HFFc6 (cell line): ENCODE measurements at regions not wholly inside any gene's neighbourhood (a gene's known extent, or its start where the extent isn't known, plus 50 kb on each side); places are given as distances from the start of the nearest gene placed in this dataset.

Experiments
- DNase-seq: peaks from one replicate; pipeline ENCODE4 v3.0.0-alpha.2; 2018
- H3K27ac Mint-ChIP-seq: 2 replicates; pipeline ENCODE4 v1.8.0; 2020; ENCODE audit warnings: mild to moderate bottlenecking, mixed read lengths
- H3K27me3 Mint-ChIP-seq: 2 replicates; pipeline ENCODE4 v1.8.0; 2021; ENCODE audit warnings: mild to moderate bottlenecking, moderate library complexity, mixed read lengths; ENCODE audit not compliant: insufficient read depth
- H3K36me3 Mint-ChIP-seq: 2 replicates; pipeline ENCODE4 v1.8.0; 2021; ENCODE audit warnings: low read depth, mixed read lengths
- H3K4me1 Mint-ChIP-seq: 2 replicates; pipeline ENCODE4 v1.8.0; 2020; ENCODE audit warnings: low read depth, mixed read lengths
- H3K4me3 Mint-ChIP-seq: 2 replicates; pipeline ENCODE4 v1.8.0; 2020; ENCODE audit warnings: mild to moderate bottlenecking, moderate library complexity, mixed read lengths
- H3K9me3 Mint-ChIP-seq: 2 replicates; pipeline ENCODE4 v1.8.0; 2020; ENCODE audit warnings: mild to moderate bottlenecking, mixed read lengths
- TF ChIP-seq, protein P1 (sequence below): fragments of 200-600 bp; sonication (generic); IDR thresholded peaks from 2 replicates; pipeline ENCODE4 v1.5.0; 2021; ENCODE audit warnings: antibody characterized with exemption, mild to moderate bottlenecking

DNA sequence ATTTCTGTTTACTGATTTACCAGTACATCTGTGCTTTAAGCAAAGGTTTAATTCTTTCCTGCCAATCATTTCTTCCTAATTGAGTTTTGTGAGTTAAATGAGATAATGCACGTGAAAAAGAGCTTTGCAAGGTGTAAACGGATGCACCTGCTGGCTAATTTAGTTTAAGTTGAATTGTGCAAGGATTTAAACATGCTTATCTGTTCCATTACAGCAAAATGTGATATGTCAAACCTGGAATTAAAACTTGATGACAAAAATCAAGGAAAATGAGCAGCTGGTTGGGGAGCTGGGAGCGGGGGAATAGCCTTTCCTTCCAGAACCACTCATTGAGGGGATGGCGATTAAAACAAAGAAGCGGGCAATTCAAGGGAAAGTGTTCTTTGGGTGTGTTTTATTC, 155.0 kb upstream of the CTTNBP2 start:
- peaks cover 40% of the 10 kb centered on the region for H3K9me3 Mint-ChIP-seq
- no peak overlapping the region for H3K27ac Mint-ChIP-seq
- no peaks in the 10 kb centered on the region for H3K27me3 Mint-ChIP-seq
- no peak for DNase-seq
- TF ChIP-seq, protein P1, sequence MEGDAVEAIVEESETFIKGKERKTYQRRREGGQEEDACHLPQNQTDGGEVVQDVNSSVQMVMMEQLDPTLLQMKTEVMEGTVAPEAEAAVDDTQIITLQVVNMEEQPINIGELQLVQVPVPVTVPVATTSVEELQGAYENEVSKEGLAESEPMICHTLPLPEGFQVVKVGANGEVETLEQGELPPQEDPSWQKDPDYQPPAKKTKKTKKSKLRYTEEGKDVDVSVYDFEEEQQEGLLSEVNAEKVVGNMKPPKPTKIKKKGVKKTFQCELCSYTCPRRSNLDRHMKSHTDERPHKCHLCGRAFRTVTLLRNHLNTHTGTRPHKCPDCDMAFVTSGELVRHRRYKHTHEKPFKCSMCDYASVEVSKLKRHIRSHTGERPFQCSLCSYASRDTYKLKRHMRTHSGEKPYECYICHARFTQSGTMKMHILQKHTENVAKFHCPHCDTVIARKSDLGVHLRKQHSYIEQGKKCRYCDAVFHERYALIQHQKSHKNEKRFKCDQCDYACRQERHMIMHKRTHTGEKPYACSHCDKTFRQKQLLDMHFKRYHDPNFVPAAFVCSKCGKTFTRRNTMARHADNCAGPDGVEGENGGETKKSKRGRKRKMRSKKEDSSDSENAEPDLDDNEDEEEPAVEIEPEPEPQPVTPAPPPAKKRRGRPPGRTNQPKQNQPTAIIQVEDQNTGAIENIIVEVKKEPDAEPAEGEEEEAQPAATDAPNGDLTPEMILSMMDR, result no peak
- H3K36me3 Mint-ChIP-seq, result no peaks in the 10 kb centered on the region
- H3K4me3 Mint-ChIP-seq, result no peak overlapping the region
- H3K4me1 Mint-ChIP-seq, result no peaks in the 10 kb centered on the region

DNA sequence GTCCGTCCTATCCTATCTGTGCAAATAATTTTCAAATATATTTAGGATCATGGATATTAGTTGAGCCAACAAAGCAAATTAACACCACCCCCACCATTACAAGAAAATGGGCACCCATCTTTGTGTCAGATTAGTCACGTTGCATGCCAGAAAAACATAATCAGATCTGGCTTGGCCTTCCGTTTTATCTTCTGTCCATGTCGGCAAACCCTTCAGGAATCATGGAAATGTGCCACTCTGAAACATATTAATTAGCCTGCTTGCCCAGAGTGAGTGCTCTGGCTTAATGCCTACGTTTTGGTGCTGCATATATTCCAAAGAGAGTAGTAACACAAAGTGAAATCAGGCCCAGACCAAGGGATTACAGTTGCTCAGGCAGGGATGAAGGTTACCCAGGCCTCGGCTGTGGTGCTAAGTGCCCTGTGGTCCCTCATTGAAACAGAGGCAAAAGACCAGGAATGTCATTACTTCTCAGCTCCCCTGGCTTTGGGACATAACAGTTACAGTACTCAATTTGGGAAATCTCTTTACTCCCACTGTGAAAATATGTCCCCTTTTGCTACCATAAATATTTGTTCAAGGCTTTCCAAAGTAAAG, 154.0 kb upstream of the LSM8 start:
- H3K4me3 Mint-ChIP-seq, result no peak overlapping the region
- H3K9me3 Mint-ChIP-seq, result peaks cover 40% of the 10 kb centered on the region
- DNase-seq, result no peak
- no peak overlapping the region for H3K27ac Mint-ChIP-seq
- H3K4me1 Mint-ChIP-seq, result no peaks in the 10 kb centered on the region
- H3K27me3 Mint-ChIP-seq, result no peaks in the 10 kb centered on the region
- H3K36me3 Mint-ChIP-seq, result no peaks in the 10 kb centered on the region
- TF ChIP-seq, protein P1, result no peak

DNA sequence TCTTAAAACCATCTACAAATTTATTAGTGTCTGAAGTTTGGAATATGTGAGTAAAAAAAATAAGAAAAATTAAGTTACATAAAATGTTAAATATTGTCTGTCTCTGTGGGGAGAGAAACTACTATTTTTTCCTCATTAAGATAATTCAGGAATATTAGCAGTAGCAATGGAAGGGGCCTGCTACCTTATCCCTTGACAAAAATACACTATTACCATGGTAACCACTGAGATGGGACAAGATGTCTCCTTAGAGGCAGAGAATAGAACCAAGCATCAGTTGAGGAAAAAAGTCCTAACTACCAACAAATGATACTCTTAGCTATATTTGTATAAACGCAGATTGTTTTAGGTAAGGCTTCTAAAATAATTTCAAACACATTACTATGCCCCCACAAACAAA, 150.7 kb upstream of the LSM8 start:
- no peaks in the 10 kb centered on the region for H3K4me1 Mint-ChIP-seq
- no peaks in the 10 kb centered on the region; the same call in 1 of the 2 replicates for H3K27me3 Mint-ChIP-seq
- peaks cover 35% of the 10 kb centered on the region for H3K9me3 Mint-ChIP-seq
- no peaks in the 10 kb centered on the region for H3K36me3 Mint-ChIP-seq
- TF ChIP-seq, protein P1, result no peak
- no peak overlapping the region for H3K4me3 Mint-ChIP-seq
- H3K27ac Mint-ChIP-seq, result no peak overlapping the region
- no peak for DNase-seq

DNA sequence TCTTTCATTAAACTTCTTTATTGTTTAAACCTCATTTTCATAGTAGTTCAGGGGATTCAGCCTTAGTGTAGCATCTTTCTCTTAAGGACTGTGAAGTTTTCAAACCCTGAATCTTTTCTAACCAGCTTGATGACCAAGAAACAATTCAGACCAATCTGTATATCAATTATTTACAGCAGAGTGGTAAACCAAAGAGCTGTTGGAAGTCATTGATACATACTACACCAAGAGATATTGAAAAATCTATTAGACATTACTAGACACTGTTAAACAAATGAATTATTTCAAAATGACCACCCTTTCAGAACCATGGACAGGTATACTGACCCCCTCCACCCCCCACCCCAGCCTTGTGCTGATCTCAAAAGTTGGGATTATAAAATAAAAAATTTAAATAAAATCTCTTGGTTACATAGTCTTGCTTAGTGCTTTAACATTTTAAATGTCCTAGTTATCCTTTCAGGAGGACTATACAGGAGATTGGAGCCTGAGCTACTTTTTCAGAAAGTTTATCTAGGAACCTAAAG, 143.9 kb upstream of the LSM8 start:
- TF ChIP-seq, protein P1, result no peak
- H3K4me3 Mint-ChIP-seq, result no peak overlapping the region
- DNase-seq, result no peak
- no peak overlapping the region for H3K27ac Mint-ChIP-seq
- H3K9me3 Mint-ChIP-seq, result peaks cover 40% of the 10 kb centered on the region
- no peaks in the 10 kb centered on the region for H3K36me3 Mint-ChIP-seq
- no peaks in the 10 kb centered on the region; the same call in 1 of the 2 replicates for H3K27me3 Mint-ChIP-seq
- no peaks in the 10 kb centered on the region for H3K4me1 Mint-ChIP-seq

DNA sequence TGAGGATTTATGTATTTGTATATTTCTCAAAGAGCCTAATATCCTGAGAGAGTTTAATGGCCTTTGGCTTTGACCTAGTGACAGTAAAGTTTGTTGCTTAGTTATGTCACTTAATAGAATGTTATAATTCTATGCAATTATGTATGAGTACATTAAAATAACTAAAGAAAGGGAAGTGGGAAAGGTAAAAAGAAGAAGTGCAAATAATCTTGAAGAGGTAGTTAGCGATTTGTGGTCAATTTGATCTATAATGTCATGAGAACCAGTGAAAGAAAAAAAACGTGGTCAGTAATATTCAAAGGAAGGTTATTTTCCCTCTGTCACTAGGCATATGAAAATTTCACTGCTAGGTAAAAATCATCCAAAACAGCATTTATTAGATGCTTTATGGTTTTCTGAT, 143.4 kb upstream of the LSM8 start:
- TF ChIP-seq, protein P1, result no peak
- Mint-ChIP-seq H3K4me1 (no peaks in the 10 kb centered on the region), H3K27ac (no peak overlapping the region), H3K36me3 (no peaks in the 10 kb centered on the region), H3K27me3 (no peaks in the 10 kb centered on the region; the same call in 1 of the 2 replicates), H3K4me3 (no peak overlapping the region), H3K9me3 (peaks cover 35% of the 10 kb centered on the region)
- DNase-seq, result no peak
